B cell (primary cell): ENCODE measurements at regions not wholly inside any gene's neighbourhood (a gene's known extent, or its start where the extent isn't known, plus 50 kb on each side); places are given as distances from the start of the nearest gene placed in this dataset.

Experiments used
- ATAC-seq: fragments of 200-7000 bp; cut with Tn5 transposase; one replicate; pipeline ENCODE4 v1.10.0; 2021; ENCODE audit warnings: low read depth, mild to moderate bottlenecking, moderate number of reproducible peaks, moderate library complexity
- CTCF ChIA-PET: fragments of 350-600 bp; sonication (Branson Sonifier 250); formaldehyde crosslinking; loops from one replicate; lab custom pipeline; 2021; ENCODE audit warnings: antibody characterized with exemption, inconsistent platforms; lab: Charles Lee
- POLR2A ChIA-PET: fragments of 350-600 bp; sonication (Branson Sonifier 250); formaldehyde crosslinking; loops from one replicate; lab custom pipeline; 2021; ENCODE audit warnings: antibody characterized with exemption; lab: Charles Lee
- DNase-seq: peaks from one replicate; pipeline ENCODE4 v3.0.0; 2013
- H2AFZ ChIP-seq: 2 replicates; pipeline ENCODE4 v1.6.1; 2012; ENCODE audit warnings: mild to moderate bottlenecking, low read depth, low read length; ENCODE audit not compliant: insufficient read depth, poor library complexity, severe bottlenecking
- H3K27ac ChIP-seq, 2 donors: 1 replicate in 1 of 2; 2 replicates in 1 of 2; pipeline ENCODE4 v1.5.1; 2012 to 2013; ENCODE audit warnings: low read length in 2 of 2, mild to moderate bottlenecking in 2 of 2, moderate library complexity in 1 of 2
- H3K27me3 ChIP-seq, 4 experiments: fragments of 200-600 bp in 1 of 4; sonication (generic) in 1 of 4; replicated peaks in 1 of 4; 1 replicate in 2 of 4; 2 replicates in 2 of 4; pipeline versions ENCODE4 v1.6.1 to v1.7.0; 2013 to 2016; ENCODE audit warnings: low read length in 3 of 4, mild to moderate bottlenecking in 2 of 4, mixed read lengths in 1 of 4, moderate library complexity in 1 of 4; ENCODE audit not compliant: insufficient read depth in 4 of 4, control insufficient read depth in 3 of 4; ENCODE audit errors: control extremely low read depth in 1 of 4
- H3K36me3 ChIP-seq, 2 experiments: replicated peaks in 1 of 2; 1 replicate in 1 of 2; 2 replicates in 1 of 2; pipeline versions ENCODE4 v1.6.1 to v1.7.1; 2013; ENCODE audit warnings: low read length in 1 of 2; ENCODE audit not compliant: insufficient read depth in 2 of 2, control insufficient read depth in 1 of 2; ENCODE audit errors: control extremely low read depth in 1 of 2, extremely low read depth in 1 of 2
- H3K4me1 ChIP-seq, 2 donors: fragments of 200-600 bp in 1 of 2; sonication (generic) in 1 of 2; 1 replicate in 1 of 2; 2 replicates in 1 of 2; pipeline versions ENCODE4 v1.5.1 to v1.6.1; 2013 to 2017; ENCODE audit warnings: low read length in 2 of 2; ENCODE audit not compliant: control insufficient read depth in 2 of 2, insufficient read depth in 2 of 2
- H3K4me2 ChIP-seq: replicated peaks from 2 replicates; pipeline ENCODE3; 2012; ENCODE audit warnings: mild to moderate bottlenecking, low read depth, low read length; ENCODE audit not compliant: poor library complexity, severe bottlenecking
- H3K4me3 ChIP-seq, 5 experiments: fragments of 200-600 bp in 1 of 5; sonication (generic) in 1 of 5; 1 replicate in 3 of 5; 2 replicates in 2 of 5; pipeline versions ENCODE4 v1.5.1 to v1.7.0; 2011 to 2016; ENCODE audit warnings: low read length in 4 of 5, mild to moderate bottlenecking in 4 of 5, low read depth in 2 of 5, control low read depth in 1 of 5, moderate library complexity in 1 of 5; ENCODE audit not compliant: insufficient read depth in 1 of 5; ENCODE audit errors: control extremely low read depth in 1 of 5, extremely low read depth in 1 of 5
- H3K79me2 ChIP-seq: fragments of 200-600 bp; sonication (generic); one replicate; pipeline ENCODE4 v1.6.0; 2016; ENCODE audit warnings: low read length; ENCODE audit not compliant: control insufficient read depth, insufficient read depth
- H3K9ac ChIP-seq: fragments of 200-600 bp; sonication (generic); 2 replicates; pipeline ENCODE4 v1.6.1; 2017; ENCODE audit warnings: mild to moderate bottlenecking, low read length, moderate library complexity
- H3K9me3 ChIP-seq, 3 donors: one replicate each; pipeline versions ENCODE4 v1.6.1 to v1.7.1; 2013; ENCODE audit warnings: low read length in 2 of 3; ENCODE audit not compliant: control insufficient read depth in 2 of 3, insufficient read depth in 1 of 3; ENCODE audit errors: control extremely low read depth in 1 of 3
- H4K20me1 ChIP-seq: 2 replicates; pipeline ENCODE4 v1.6.0; 2012; ENCODE audit warnings: mild to moderate bottlenecking, low read length; ENCODE audit not compliant: insufficient read depth, control insufficient read depth, poor library complexity, severe bottlenecking
- H3K27ac Mint-ChIP-seq: one replicate; pipeline ENCODE4 v1.8.0; 2021; ENCODE audit warnings: mixed read lengths
- H3K27me3 Mint-ChIP-seq: one replicate; pipeline ENCODE4 v1.8.0; 2021; ENCODE audit warnings: mixed read lengths
- H3K4me1 Mint-ChIP-seq: one replicate; pipeline ENCODE4 v1.8.0; 2021; ENCODE audit warnings: mixed read lengths
- H3K4me3 Mint-ChIP-seq: one replicate; pipeline ENCODE4 v1.8.0; 2021; ENCODE audit warnings: mixed read lengths
- H3K9me3 Mint-ChIP-seq: one replicate; pipeline ENCODE4 v1.8.0; 2022; ENCODE audit warnings: mixed read lengths; ENCODE audit not compliant: insufficient read depth
- CTCF ChIP-seq: fragments of 200-600 bp; IDR thresholded peaks from one replicate; pipeline ENCODE4 v1.8.0; 2022; ENCODE audit warnings: antibody characterized with exemption, mild to moderate bottlenecking
- EZH2 ChIP-seq: IDR thresholded peaks from 2 replicates; pipeline ENCODE4 v1.6.1; 2012; ENCODE audit warnings: borderline replicate concordance, low read depth, mild to moderate bottlenecking, moderate library complexity, low read length; ENCODE audit not compliant: insufficient read depth, poor library complexity, severe bottlenecking
- WGBS: methylation state at CpG from one replicate; pipeline ENCODE4 v1.1.5; 2013; ENCODE audit warnings: missing lambda C conversion rate; ENCODE audit not compliant: insufficient coverage; 5-methylcytosine and 5-hydroxymethylcytosine counted together
- intact Hi-C: fragments of 100-400 bp; cut with micrococcal nuclease; formaldehyde crosslinking; loops from one replicate; pipeline ENCODE4 v1.10.0; 2022

GRCh38 chr2:219949053-219949452, 321.6 kb downstream of the SLC4A3 start:
- Mint-ChIP-seq H3K9me3 (no peaks in the 10 kb centered on the region), H3K4me3 (no peak overlapping the region), H3K4me1 (no peaks in the 10 kb centered on the region), H3K27me3 (no peaks in the 10 kb centered on the region), H3K27ac (no peak overlapping the region)
- DNase-seq, result no peak
- Histone ChIP-seq H3K4me1 (no peaks in the 10 kb centered on the region), H3K27ac (no peak overlapping the region), H3K9me3 (no peaks in the 10 kb centered on the region), H3K4me3 (no peak overlapping the region), H3K27me3 (no peaks in the 10 kb centered on the region), H2AFZ (no peak overlapping the region), H3K9ac (no peak overlapping the region), H3K79me2 (no peaks in the 10 kb centered on the region), H3K36me3 (no peaks in the 10 kb centered on the region), H3K4me2 (no peak overlapping the region), H4K20me1 (no peaks in the 10 kb centered on the region)
- no peak for TF ChIP-seq EZH2
- no peak for TF ChIP-seq CTCF
- ChIA-PET CTCF (no interaction called here), POLR2A (no interaction called here)
- intact Hi-C loops, result no loop called here
- 83% methylated on average over 1 of the region's 3 CpGs for WGBS
- ATAC-seq, result no peak

DNA sequence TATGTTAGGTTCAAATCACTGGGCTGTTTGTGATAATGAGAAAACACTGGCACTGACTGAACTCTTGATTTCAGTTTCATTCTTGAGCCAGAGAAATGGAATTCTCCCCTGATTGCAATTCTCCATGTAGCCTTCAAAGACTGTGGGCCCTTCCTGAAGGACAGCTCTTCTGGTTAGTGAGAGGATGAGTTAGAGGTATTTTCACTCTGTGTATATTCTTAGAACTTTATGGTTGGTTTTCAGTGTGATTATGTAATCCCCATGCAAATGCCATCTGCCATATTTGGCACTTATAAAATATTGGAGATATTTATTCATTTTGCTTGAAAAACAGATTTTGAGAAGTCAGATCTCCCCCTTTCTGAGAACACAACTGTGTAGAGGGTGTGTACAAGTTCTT, 323.7 kb downstream of the SLC4A3 start:
- DNase-seq (no peak), ATAC-seq (no peak)
- Mint-ChIP-seq H3K27me3 (peaks cover 3% of the 10 kb centered on the region), H3K27ac (no peak overlapping the region), H3K4me3 (no peak overlapping the region), H3K4me1 (no peaks in the 10 kb centered on the region), H3K9me3 (no peaks in the 10 kb centered on the region)
- Histone ChIP-seq H3K4me2 (no peak overlapping the region), H3K27me3 (no peaks in the 10 kb centered on the region), H3K4me1 (no peaks in the 10 kb centered on the region), H3K27ac (no peak overlapping the region), H3K9me3 (peaks cover 0 to 5% (median 0%) of the 10 kb centered on the region in 3 donors), H4K20me1 (no peaks in the 10 kb centered on the region), H3K9ac (no peak overlapping the region), H2AFZ (no peak overlapping the region), H3K36me3 (no peaks in the 10 kb centered on the region), H3K79me2 (no peaks in the 10 kb centered on the region), H3K4me3 (no peak overlapping the region)
- ChIA-PET CTCF (no interaction called here), POLR2A (no interaction called here)
- intact Hi-C loops, result no loop called here
- no peak for TF ChIP-seq CTCF
- TF ChIP-seq EZH2, result no peak
